Upper lobe of right lung (tissue), 1 donor: ENCODE measurements at regions not wholly inside any gene's neighbourhood (a gene's known extent, or its start where the extent isn't known, plus 50 kb on each side); places are given as distances from the start of the nearest gene placed in this dataset.

Experiments used
- ATAC-seq: fragments of 200-7000 bp; cut with Tn5 transposase; one replicate; pipeline ENCODE4 v1.9.1; 2020; ENCODE audit warnings: mild to moderate bottlenecking, moderate library complexity
- DNase-seq: peaks from one replicate; pipeline ENCODE4 v3.0.0-alpha.2; 2020
- H3K27ac ChIP-seq: fragments of 200-600 bp; one replicate; pipeline ENCODE4 v1.8.0; 2022
- H3K27me3 ChIP-seq: fragments of 200-600 bp; one replicate; pipeline ENCODE4 v1.8.0; 2022; ENCODE audit warnings: mild to moderate bottlenecking
- H3K36me3 ChIP-seq: fragments of 200-600 bp; one replicate; pipeline ENCODE4 v1.8.0; 2022
- H3K4me1 ChIP-seq: fragments of 200-600 bp; one replicate; pipeline ENCODE4 v1.8.0; 2022
- H3K4me3 ChIP-seq: fragments of 200-600 bp; one replicate; pipeline ENCODE4 v1.8.0; 2022; ENCODE audit warnings: mild to moderate bottlenecking
- H3K9me3 ChIP-seq: fragments of 200-600 bp; one replicate; pipeline ENCODE4 v1.8.0; 2022
- intact Hi-C: fragments of 100-400 bp; cut with DNase I; formaldehyde crosslinking; loops from one replicate; pipeline ENCODE4 v1.11.0; 2022
- TF ChIP-seq, protein P1 (sequence below): fragments of 200-600 bp; IDR thresholded peaks from one replicate; pipeline ENCODE4 v1.8.0; 2022; ENCODE audit warnings: antibody characterized with exemption
- donor health status: DM: no; HTN: yes; CAD: no; lungs with severe emphysema.

DNA sequence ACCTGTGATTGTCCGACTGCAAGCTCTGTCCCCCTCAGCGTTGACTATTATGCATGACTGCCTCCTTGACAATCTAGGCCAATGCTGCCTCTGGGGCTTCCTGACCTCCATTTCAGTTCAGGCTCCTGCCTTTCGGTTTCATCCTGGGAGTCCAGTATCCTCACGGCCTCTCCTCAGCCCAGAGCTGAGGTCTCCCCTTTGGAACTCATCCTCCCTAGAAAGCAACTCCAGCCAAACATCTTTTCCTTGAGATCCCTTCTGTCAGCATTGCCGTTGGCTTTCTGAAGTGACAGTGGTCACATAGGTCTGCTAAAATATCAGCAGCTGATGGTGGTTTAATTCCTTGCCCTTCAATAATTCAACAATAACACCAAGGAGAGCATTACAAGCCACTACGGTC lies 519.1 kb upstream of the NBEA start:
- DNase-seq (no peak), ATAC-seq (no peak)
- Histone ChIP-seq H3K4me1 (no peaks in the 10 kb centered on the region), H3K27me3 (no peaks in the 10 kb centered on the region), H3K27ac (no peak overlapping the region), H3K9me3 (no peaks in the 10 kb centered on the region), H3K4me3 (no peak overlapping the region), H3K36me3 (no peaks in the 10 kb centered on the region)
- intact Hi-C loops, result no loop called here
- TF ChIP-seq, protein P1, sequence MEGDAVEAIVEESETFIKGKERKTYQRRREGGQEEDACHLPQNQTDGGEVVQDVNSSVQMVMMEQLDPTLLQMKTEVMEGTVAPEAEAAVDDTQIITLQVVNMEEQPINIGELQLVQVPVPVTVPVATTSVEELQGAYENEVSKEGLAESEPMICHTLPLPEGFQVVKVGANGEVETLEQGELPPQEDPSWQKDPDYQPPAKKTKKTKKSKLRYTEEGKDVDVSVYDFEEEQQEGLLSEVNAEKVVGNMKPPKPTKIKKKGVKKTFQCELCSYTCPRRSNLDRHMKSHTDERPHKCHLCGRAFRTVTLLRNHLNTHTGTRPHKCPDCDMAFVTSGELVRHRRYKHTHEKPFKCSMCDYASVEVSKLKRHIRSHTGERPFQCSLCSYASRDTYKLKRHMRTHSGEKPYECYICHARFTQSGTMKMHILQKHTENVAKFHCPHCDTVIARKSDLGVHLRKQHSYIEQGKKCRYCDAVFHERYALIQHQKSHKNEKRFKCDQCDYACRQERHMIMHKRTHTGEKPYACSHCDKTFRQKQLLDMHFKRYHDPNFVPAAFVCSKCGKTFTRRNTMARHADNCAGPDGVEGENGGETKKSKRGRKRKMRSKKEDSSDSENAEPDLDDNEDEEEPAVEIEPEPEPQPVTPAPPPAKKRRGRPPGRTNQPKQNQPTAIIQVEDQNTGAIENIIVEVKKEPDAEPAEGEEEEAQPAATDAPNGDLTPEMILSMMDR, result no peak

GRCh38 chr13:34425327-34425949 lies 516.6 kb upstream of the NBEA start:
- DNase-seq, result no peak
- Histone ChIP-seq H3K27ac (no peak overlapping the region), H3K9me3 (no peaks in the 10 kb centered on the region), H3K36me3 (no peaks in the 10 kb centered on the region), H3K27me3 (no peaks in the 10 kb centered on the region), H3K4me3 (no peak overlapping the region), H3K4me1 (no peaks in the 10 kb centered on the region)
- TF ChIP-seq, protein P1, result no peak
- intact Hi-C loops, result no loop called here
- ATAC-seq, result no peak

DNA sequence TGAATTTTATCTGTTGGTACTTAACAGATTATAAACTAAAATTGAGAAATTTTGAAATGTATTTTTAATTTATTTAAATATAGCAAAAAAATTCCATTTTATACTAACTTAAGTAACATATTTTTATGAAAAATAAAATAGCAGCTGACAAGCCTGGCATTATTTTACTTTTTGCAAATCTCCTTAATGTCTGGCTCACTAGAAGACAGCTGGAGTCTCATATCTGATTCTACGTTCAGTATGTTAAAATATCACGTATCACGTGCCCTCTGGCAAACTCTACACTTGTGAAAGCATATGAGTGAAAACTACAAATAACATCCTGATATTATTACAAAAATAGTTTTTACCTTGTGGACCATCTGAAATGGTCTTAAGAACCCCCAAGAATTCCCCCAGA lies 513.2 kb upstream of the NBEA start:
- Histone ChIP-seq H3K36me3 (no peaks in the 10 kb centered on the region), H3K27ac (no peak overlapping the region), H3K4me1 (no peaks in the 10 kb centered on the region), H3K4me3 (no peak overlapping the region), H3K27me3 (no peaks in the 10 kb centered on the region), H3K9me3 (no peaks in the 10 kb centered on the region)
- intact Hi-C loops, result no loop called here
- TF ChIP-seq, protein P1, result no peak
- ATAC-seq, result no peak
- DNase-seq, result no peak

DNA sequence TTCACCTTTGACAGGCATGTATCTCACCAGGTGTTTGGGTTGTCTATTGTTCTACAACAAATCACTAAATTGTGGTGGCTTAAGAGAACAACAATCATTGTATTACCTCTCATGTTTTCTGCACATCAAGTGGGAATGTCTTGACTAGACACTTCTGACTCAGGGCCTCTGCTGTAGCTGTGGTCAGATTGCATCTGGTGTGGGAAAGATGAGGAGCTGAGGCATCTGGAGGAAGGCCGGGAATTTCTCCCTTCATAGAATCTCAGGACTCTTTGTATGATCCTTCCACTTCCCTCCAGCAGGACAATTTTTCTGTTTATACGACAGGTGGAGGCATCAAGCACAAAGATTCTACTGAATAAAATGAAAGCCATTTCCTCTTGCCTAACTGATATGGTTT lies 511.8 kb upstream of the NBEA start:
- Histone ChIP-seq H3K27me3 (no peaks in the 10 kb centered on the region), H3K4me3 (no peak overlapping the region), H3K27ac (no peak overlapping the region), H3K4me1 (no peaks in the 10 kb centered on the region), H3K9me3 (no peaks in the 10 kb centered on the region), H3K36me3 (no peaks in the 10 kb centered on the region)
- DNase-seq (no peak), ATAC-seq (no peak)
- intact Hi-C loops, result no loop called here
- TF ChIP-seq, protein P1, result no peak

DNA sequence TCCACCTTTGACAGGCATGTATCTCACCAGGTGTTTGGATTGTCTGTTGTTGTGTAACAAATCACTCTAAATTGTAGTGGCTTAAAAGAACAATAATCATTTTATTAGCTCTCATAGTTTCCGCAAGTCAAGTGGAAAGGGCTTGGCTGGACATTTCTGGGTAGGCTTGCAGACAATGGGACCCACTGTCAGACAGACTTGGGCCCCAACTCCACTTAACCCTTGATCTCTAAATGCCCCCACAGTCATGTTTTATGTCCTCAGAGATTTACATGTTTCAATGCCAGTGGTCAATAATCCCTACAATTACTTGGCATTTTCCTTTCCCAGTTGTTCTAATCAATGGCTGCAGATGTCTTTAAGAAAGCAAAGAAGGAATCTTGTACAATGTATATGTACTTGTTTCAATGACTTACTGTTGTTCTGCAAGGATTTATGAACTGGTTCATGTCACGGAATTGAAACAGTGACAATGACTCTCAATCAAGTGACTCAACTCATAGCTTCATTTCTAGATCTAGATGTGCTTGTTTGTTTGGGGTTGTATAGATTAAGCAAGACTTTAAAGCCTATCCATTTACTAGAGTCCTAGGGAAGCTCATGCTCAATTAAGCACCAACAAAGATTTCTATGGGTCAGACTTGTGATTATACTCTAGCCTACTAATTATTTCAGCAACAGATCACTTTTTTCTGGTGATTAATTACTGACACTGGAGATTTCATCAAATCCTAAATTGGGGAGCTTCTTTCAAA lies 510.1 kb upstream of the NBEA start:
- no peaks in the 10 kb centered on the region for H3K4me1 ChIP-seq
- intact Hi-C loops, result no loop called here
- TF ChIP-seq, protein P1, result no peak
- no peak overlapping the region for H3K4me3 ChIP-seq
- no peaks in the 10 kb centered on the region for H3K36me3 ChIP-seq
- ATAC-seq (no peak), DNase-seq (no peak)
- H3K9me3 ChIP-seq, result no peaks in the 10 kb centered on the region
- no peaks in the 10 kb centered on the region for H3K27me3 ChIP-seq
- H3K27ac ChIP-seq, result no peak overlapping the region
